ENCODE measurements at regions not wholly inside any gene's neighbourhood (a gene's known extent, or its start where the extent isn't known, plus 50 kb on each side); places are given as distances from the start of the nearest gene placed in this dataset.

DNA sequence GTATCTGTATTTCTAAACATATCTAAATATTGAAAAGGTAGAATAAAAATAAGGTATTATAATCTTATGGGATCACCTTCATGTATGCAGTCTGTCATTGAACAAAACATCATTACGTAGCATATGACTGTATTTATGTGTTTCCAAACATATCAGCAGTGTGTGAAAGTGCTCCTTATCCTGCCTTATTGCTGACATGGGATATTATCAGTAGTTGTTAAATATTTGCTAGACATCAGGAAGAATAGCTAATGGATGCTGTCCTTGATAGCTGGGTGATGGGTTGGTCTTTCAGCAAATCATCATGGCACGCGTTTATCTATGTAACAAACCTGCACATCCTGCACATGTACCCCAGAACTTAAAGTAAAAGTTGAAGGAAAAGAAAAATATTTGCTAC lies 59.1 kb upstream of the FAM20A start:
- DNase-seq: no peak

DNA sequence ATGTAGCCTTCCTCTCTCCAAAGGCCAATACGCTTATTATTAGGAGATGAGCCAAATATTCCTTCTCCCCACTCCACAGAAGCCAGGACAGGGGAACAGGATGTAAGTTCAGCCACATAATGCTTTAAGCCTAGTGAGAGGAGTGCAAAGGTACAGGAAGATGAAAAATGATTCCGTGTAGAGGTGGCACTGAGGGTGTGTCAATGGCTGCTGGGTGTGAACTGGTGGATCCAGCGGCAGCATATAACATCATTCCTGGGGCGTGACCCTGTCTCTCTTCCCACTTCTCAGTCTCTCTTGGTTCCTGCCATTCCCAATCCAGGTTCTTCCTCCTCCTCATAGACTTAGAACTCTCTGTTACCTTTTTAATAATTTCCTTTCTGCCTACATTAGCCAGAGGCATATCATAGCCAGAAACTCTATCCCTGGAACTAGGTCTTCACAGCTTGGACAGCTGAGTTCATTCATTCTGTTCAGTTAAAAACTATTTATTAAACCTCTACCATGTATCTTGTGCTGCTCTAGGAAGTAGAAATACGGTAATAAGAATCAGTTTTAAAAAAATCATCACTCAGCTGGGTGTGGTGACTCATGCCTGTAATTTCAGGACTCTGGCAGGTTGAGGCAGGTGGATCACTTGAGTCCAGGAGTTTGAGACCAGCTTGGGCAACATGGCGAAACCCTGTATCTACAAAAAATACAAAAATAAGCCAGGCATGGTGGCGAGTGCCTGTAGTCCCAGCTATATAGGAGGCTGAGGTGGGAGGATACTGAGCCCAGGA lies 58.0 kb upstream of the FAM20A start:
- DNase-seq: no peak

DNA sequence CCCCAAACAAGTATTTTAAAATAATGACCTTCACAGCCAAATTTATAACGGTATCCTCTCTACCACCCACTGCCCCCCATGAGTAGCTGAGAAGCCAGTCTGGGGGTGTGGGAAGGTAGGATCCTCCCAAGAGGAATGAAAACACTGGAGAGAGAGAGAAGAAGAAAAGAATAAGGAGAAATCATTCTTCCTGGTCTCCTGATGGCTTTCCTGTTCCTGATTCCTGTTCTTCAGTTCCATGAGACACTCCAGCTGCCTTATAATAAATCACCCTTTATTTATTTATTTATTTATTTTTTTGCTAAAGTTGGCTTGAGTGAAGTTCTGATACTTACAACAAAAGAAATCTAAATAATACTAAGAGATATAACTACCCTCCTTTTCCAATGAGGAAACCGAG lies 56.4 kb upstream of the FAM20A start:
- DNase-seq: peak; percentile 30

DNA sequence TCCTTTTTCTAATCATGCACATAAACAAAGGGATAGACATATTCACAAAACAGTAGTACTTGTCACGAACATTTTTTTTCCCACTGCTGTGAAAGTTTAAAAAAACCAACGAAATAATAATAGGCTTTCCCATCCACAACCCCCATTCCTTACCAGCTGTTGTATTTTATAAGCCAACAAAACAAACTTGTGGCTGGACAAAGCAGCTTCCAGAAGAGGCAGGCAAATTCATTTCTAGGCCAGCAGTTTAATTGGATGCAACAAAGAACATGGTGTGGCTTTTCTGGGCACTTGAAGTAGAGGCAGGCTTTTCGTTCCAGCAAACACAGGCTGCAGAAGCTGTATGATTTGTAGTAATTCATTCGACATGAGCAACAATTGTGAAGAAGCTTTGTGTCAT lies 56.0 kb upstream of the FAM20A start:
- no peak for DNase-seq

DNA sequence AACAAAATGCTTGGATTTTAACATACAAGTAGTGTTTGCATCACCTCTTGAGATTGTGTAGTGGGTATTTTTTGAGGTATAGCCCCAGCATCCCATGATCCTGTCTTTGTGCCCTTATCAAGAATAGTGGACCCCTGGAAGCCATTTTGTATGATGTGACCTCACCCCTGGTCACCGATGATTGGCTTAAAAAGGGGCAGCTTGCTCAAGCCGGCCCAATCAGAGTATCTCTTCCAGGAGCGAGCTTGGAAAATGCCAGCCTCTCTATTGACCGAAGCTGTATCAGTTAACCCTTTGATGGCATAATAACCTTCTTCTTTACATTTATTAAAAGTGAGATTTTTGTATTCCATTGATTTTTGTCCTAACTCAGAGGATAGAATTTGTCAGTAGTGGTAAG lies 55.5 kb upstream of the FAM20A start:
- no peak for DNase-seq

All from left kidney (tissue), 1 donor.